Mucosa of gallbladder (tissue), 1 donor: ENCODE measurements at regions not wholly inside any gene's neighbourhood (a gene's known extent, or its start where the extent isn't known, plus 50 kb on each side); places are given as distances from the start of the nearest gene placed in this dataset.
A peak's percentile ranks its signal among the peaks of the same experiment; 100 is the strongest.
"Not testable (repeated sequence)": the region's sequence is repeated elsewhere in the genome, so short reads cannot be mapped to it uniquely, and the experiment has no call there.

Experiments
- DNase-seq: peaks from one replicate; pipeline ENCODE4 v3.0.0-alpha.2; 2020; ENCODE audit warnings: low spot score
- donor health status: DM: no; HTN: no; CAD: no.

- no peak for DNase-seq
Observed at GRCh38 chr16:66023481-66023880, 343.0 kb upstream of the CDH5 start.

- no peak for DNase-seq
Observed at GRCh38 chr16:66020642-66021041, 345.8 kb upstream of the CDH5 start.

GRCh38 chr16:66020046-66020445, 346.4 kb upstream of the CDH5 start:
- DNase-seq: no peak

- not testable (repeated sequence) for DNase-seq
Observed at GRCh38 chr16:66019502-66019901, 347.0 kb upstream of the CDH5 start.

GRCh38 chr16:66014221-66014620, 352.3 kb upstream of the CDH5 start:
- DNase-seq: no peak

- DNase-seq: no peak
Observed at GRCh38 chr16:66013486-66013885, 353.0 kb upstream of the CDH5 start.

- no peak for DNase-seq
Observed at GRCh38 chr16:66008136-66008535, 358.4 kb upstream of the CDH5 start.

- DNase-seq: no peak
Observed at GRCh38 chr16:66007717-66008116, 358.8 kb upstream of the CDH5 start.

- no peak for DNase-seq
Observed at GRCh38 chr16:66006485-66006884, 360.0 kb upstream of the CDH5 start.

GRCh38 chr16:66004699-66005098, 361.8 kb upstream of the CDH5 start:
- no peak for DNase-seq

GRCh38 chr16:66003201-66003600, 363.3 kb upstream of the CDH5 start:
- DNase-seq: no peak

GRCh38 chr16:66002601-66003000, 363.9 kb upstream of the CDH5 start:
- DNase-seq: no peak

GRCh38 chr16:66001432-66001831, 365.1 kb upstream of the CDH5 start:
- DNase-seq: no peak

GRCh38 chr16:65998443-65998842, 368.0 kb upstream of the CDH5 start:
- DNase-seq: no peak

- DNase-seq: no peak
Observed at GRCh38 chr16:65994291-65994690, 372.2 kb upstream of the CDH5 start.

- DNase-seq: no peak
Observed at GRCh38 chr16:65991149-65991701, 375.3 kb upstream of the CDH5 start.

GRCh38 chr16:65989861-65990604, 376.5 kb upstream of the CDH5 start:
- DNase-seq: no peak

GRCh38 chr16:65988024-65988595, 378.4 kb upstream of the CDH5 start:
- DNase-seq: no peak

GRCh38 chr16:65984296-65984695, 382.2 kb upstream of the CDH5 start:
- DNase-seq: no peak

- no peak for DNase-seq
Observed at GRCh38 chr16:65981057-65981456, 385.4 kb upstream of the CDH5 start.

- no peak for DNase-seq
Observed at GRCh38 chr16:65975049-65975708, 391.3 kb upstream of the CDH5 start.

GRCh38 chr16:65967376-65967775, 399.1 kb upstream of the CDH5 start:
- no peak for DNase-seq

GRCh38 chr16:65965628-65966027, 400.9 kb upstream of the CDH5 start:
- peak; percentile 51 for DNase-seq
